GM12878 (cell line): ENCODE measurements at regions not wholly inside any gene's neighbourhood (a gene's known extent, or its start where the extent isn't known, plus 50 kb on each side); places are given as distances from the start of the nearest gene placed in this dataset.

Source experiments
- ATAC-seq: fragments of 200-7000 bp; cut with Tn5 transposase; 3 replicates; pipeline ENCODE4 v1.9.1; 2020; ENCODE audit warnings: mild to moderate bottlenecking, moderate library complexity
- BruUV-seq: library from RNA; stranded (reverse); fragments of 400-500 nt; replicated peaks from 2 replicates; lab custom pipeline; 2021; lab: Mats Ljungman, UMichigan
- CTCF ChIA-PET: fragments of 300-600 bp; sonication (Branson Sonifier 250); formaldehyde crosslinking; extraction: SDS; loops from one replicate; lab custom pipeline; 2021; ENCODE audit warnings: inconsistent platforms; lab: Yijun Ruan, JAX
- POLR2A ChIA-PET: fragments of 350-600 bp; formaldehyde crosslinking; extraction: SDS; loops from one replicate; lab custom pipeline; 2021; ENCODE audit warnings: inconsistent platforms; lab: Charles Lee
- RAD21 ChIA-PET: fragments of 300-600 bp; sonication (Branson Sonifier 250); formaldehyde crosslinking; loops from one replicate; lab custom pipeline; 2023; ENCODE audit warnings: antibody characterized with exemption; ENCODE audit not compliant: unreplicated experiment; lab: Charles Lee
- SMC1A ChIA-PET: fragments of 300-600 bp; sonication (Branson Sonifier 250); formaldehyde crosslinking; loops from one replicate; lab custom pipeline; 2023; ENCODE audit not compliant: unreplicated experiment, uncharacterized antibody; lab: Charles Lee
- DNase-seq: peaks from one replicate; pipeline ENCODE4 v3.0.0-alpha.2; 2011; ENCODE audit warnings: low read depth, low spot score
- FAIRE-seq: peaks from 3 replicates; lab custom pipeline; 2011; peaks lifted over from hg19 to GRCh38; lab: Jason Lieb, UNC
- H2AFZ ChIP-seq: 2 replicates; pipeline ENCODE4 v1.6.0; 2011; ENCODE audit warnings: low read depth, low read length, control low read depth; ENCODE audit not compliant: control insufficient read depth
- H3K27ac ChIP-seq: 2 replicates; pipeline ENCODE4 v1.5.1; 2011; ENCODE audit warnings: control low read depth; ENCODE audit not compliant: control insufficient read depth, insufficient read depth
- H3K27me3 ChIP-seq, 2 experiments: replicated peaks in 1 of 2; 2 replicates each; pipeline versions ENCODE4 v1.6.0 to v1.6.1; 2011; ENCODE audit warnings: low read length in 1 of 2; ENCODE audit not compliant: control insufficient read depth in 2 of 2, insufficient read depth in 2 of 2
- H3K36me3 ChIP-seq, 2 experiments: 2 replicates each; pipeline ENCODE4 v1.5.1; 2011; ENCODE audit warnings: low read length in 1 of 2; ENCODE audit not compliant: control insufficient read depth in 2 of 2, insufficient read depth in 2 of 2
- H3K4me1 ChIP-seq: 2 replicates; pipeline ENCODE4 v1.6.1; 2011; ENCODE audit warnings: mild to moderate bottlenecking, low read length, moderate library complexity, mixed read lengths; ENCODE audit not compliant: control insufficient read depth, insufficient read depth
- H3K4me2 ChIP-seq: 2 replicates; pipeline ENCODE4 v1.6.0; 2011; ENCODE audit warnings: control low read depth; ENCODE audit not compliant: control insufficient read depth, insufficient read depth
- H3K4me3 ChIP-seq: fragments of 200-600 bp; sonication (generic); 2 replicates; pipeline ENCODE4 v1.5.1; 2016
- H3K79me2 ChIP-seq: 2 replicates; pipeline ENCODE4 v1.6.0; 2011; ENCODE audit warnings: low read length; ENCODE audit not compliant: control insufficient read depth, insufficient read depth
- H3K9ac ChIP-seq: 2 replicates; pipeline ENCODE4 v1.8.0; 2011; ENCODE audit warnings: low read length, control low read depth, mixed read lengths; ENCODE audit not compliant: control insufficient read depth, insufficient read depth
- H3K9me3 ChIP-seq: replicated peaks from 3 replicates; pipeline ENCODE4 v1.5.1; 2011; ENCODE audit warnings: mild to moderate bottlenecking, low read length; ENCODE audit not compliant: control insufficient read depth, insufficient read depth
- H4K20me1 ChIP-seq: 2 replicates; pipeline ENCODE4 v1.6.0; 2011; ENCODE audit not compliant: control insufficient read depth, insufficient read depth
- DPF2 ChIP-seq: fragments of 450-650 bp; IDR thresholded peaks from 2 replicates; pipeline ENCODE4 v1.6.1; 2017; ENCODE audit warnings: mild to moderate bottlenecking
- KLF5 ChIP-seq: fragments of 450-650 bp; IDR thresholded peaks from 2 replicates; pipeline ENCODE4 v1.6.1; 2014; ENCODE audit warnings: mild to moderate bottlenecking; ENCODE audit not compliant: partially characterized antibody
- NR2C2 ChIP-seq: IDR thresholded peaks from 2 replicates; pipeline ENCODE4 v1.6.1; 2011; ENCODE audit warnings: borderline replicate concordance, low read depth; ENCODE audit not compliant: control insufficient read depth, insufficient read length
- ZBTB11 ChIP-seq: fragments of 450-650 bp; formaldehyde crosslinking; IDR thresholded peaks from 2 replicates; pipeline ENCODE4 v1.5.0; 2022; ENCODE audit warnings: mild to moderate bottlenecking, missing genetic modification characterization
- WGBS: methylation state at CpG from one replicate; pipeline ENCODE4 v1.1.6; 2016; ENCODE audit warnings: low lambda C conversion rate; ENCODE audit not compliant: insufficient replicate concordance, insufficient coverage; ENCODE audit errors: missing lambda C conversion rate; 5-methylcytosine and 5-hydroxymethylcytosine counted together
- in situ Hi-C: fragments of 300-500 bp; cut with MboI; formaldehyde crosslinking; loops from 9 replicates; pipeline ENCODE4 v1.14.3; 2018; ENCODE audit warnings: mixed read lengths
- intact Hi-C: fragments of 100-400 bp; cut with micrococcal nuclease; formaldehyde crosslinking; loops from one replicate; pipeline ENCODE4 v1.14.2; 2022; ENCODE audit not compliant: unreplicated experiment
- TF ChIP-seq, protein P1 (sequence below): fragments of 450-650 bp; IDR thresholded peaks from 2 replicates; pipeline ENCODE4 v1.6.1; 2017; ENCODE audit warnings: mild to moderate bottlenecking, moderate library complexity
- TF ChIP-seq, protein P2 (sequence below): fragments of 450-650 bp; IDR thresholded peaks from 2 replicates; pipeline ENCODE4 v1.6.1; 2018; ENCODE audit warnings: borderline replicate concordance, mild to moderate bottlenecking; ENCODE audit not compliant: partially characterized antibody

- no peaks in the 10 kb centered on the region for H3K9me3 ChIP-seq
- ATAC-seq (no peak), FAIRE-seq (no peak), DNase-seq (no peak)
- ChIA-PET CTCF (no interaction called here), POLR2A (no interaction called here), SMC1A (interaction anchor here (0.6 kb wide), 1 partner anchor 11 kb away, joined by 3 read pairs; no protein-coding TSS in a partner anchor), RAD21 (no interaction called here)
- H2AFZ ChIP-seq, result no peak overlapping the region
- H3K9ac ChIP-seq, result no peak overlapping the region
- TF ChIP-seq DPF2, result no peak
- no peaks in the 10 kb centered on the region for H3K27me3 ChIP-seq
- no peaks in the 10 kb centered on the region for H3K36me3 ChIP-seq
- H3K4me2 ChIP-seq, result no peak overlapping the region
- H4K20me1 ChIP-seq, result no peaks in the 10 kb centered on the region
- 0% methylated on average over 1 of the region's 1 CpG for WGBS
- in situ Hi-C loops, result no loop called here
- no peak overlapping the region for H3K27ac ChIP-seq
- BruUV-seq, result no TSS peak
- no peaks in the 10 kb centered on the region for H3K4me1 ChIP-seq
- no peak overlapping the region for H3K4me3 ChIP-seq
- no peaks in the 10 kb centered on the region for H3K79me2 ChIP-seq
- intact Hi-C loops, result no loop called here
Observed at GRCh38 chr9:14985419-14985818, 75.2 kb upstream of the FREM1 start.

DNA sequence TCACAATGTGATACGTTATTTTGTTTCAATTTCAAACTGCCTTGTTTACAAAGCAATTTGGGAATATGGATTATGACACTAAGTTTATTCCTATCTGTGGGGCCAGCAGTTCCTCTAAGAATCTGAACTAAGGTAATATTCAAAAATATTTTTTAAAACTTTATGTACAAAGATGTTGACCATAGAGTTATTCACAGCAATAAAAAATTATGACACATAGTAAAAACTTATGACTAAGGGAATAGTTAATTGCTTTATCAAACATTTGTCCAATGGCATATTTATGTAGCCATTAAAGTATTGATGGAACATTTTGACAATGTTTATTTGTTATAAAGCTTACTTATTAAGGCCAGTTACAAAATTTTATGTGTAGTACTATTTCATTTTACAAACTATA, 73.4 kb upstream of the FREM1 start:
- H3K4me2 ChIP-seq, result no peak overlapping the region
- no peak overlapping the region for H3K9ac ChIP-seq
- ATAC-seq, result no peak
- in situ Hi-C loops, result no loop called here
- no TSS peak for BruUV-seq
- TF ChIP-seq NR2C2 (no peak), KLF5 (no peak), ZBTB11 (CRISPR knock-in tag) (no peak)
- TF ChIP-seq, protein P1, sequence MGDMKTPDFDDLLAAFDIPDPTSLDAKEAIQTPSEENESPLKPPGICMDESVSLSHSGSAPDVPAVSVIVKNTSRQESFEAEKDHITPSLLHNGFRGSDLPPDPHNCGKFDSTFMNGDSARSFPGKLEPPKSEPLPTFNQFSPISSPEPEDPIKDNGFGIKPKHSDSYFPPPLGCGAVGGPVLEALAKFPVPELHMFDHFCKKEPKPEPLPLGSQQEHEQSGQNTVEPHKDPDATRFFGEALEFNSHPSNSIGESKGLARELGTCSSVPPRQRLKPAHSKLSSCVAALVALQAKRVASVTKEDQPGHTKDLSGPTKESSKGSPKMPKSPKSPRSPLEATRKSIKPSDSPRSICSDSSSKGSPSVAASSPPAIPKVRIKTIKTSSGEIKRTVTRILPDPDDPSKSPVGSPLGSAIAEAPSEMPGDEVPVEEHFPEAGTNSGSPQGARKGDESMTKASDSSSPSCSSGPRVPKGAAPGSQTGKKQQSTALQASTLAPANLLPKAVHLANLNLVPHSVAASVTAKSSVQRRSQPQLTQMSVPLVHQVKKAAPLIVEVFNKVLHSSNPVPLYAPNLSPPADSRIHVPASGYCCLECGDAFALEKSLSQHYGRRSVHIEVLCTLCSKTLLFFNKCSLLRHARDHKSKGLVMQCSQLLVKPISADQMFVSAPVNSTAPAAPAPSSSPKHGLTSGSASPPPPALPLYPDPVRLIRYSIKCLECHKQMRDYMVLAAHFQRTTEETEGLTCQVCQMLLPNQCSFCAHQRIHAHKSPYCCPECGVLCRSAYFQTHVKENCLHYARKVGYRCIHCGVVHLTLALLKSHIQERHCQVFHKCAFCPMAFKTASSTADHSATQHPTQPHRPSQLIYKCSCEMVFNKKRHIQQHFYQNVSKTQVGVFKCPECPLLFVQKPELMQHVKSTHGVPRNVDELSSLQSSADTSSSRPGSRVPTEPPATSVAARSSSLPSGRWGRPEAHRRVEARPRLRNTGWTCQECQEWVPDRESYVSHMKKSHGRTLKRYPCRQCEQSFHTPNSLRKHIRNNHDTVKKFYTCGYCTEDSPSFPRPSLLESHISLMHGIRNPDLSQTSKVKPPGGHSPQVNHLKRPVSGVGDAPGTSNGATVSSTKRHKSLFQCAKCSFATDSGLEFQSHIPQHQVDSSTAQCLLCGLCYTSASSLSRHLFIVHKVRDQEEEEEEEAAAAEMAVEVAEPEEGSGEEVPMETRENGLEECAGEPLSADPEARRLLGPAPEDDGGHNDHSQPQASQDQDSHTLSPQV, result no peak
- TF ChIP-seq, protein P2, sequence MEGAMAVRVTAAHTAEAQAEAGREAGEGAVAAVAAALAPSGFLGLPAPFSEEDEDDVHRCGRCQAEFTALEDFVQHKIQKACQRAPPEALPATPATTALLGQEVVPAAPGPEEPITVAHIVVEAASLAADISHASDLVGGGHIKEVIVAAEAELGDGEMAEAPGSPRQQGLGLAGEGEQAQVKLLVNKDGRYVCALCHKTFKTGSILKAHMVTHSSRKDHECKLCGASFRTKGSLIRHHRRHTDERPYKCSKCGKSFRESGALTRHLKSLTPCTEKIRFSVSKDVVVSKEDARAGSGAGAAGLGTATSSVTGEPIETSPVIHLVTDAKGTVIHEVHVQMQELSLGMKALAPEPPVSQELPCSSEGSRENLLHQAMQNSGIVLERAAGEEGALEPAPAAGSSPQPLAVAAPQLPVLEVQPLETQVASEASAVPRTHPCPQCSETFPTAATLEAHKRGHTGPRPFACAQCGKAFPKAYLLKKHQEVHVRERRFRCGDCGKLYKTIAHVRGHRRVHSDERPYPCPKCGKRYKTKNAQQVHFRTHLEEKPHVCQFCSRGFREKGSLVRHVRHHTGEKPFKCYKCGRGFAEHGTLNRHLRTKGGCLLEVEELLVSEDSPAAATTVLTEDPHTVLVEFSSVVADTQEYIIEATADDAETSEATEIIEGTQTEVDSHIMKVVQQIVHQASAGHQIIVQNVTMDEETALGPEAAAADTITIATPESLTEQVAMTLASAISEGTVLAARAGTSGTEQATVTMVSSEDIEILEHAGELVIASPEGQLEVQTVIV, result no peak
- TF ChIP-seq, all 136 proteins: peak for 0
- Histone ChIP-seq H3K9me3 (no peaks in the 10 kb centered on the region), H2AFZ (no peak overlapping the region), H3K27ac (no peak overlapping the region), H4K20me1 (no peaks in the 10 kb centered on the region), H3K79me2 (no peaks in the 10 kb centered on the region), H3K27me3 (no peaks in the 10 kb centered on the region), H3K36me3 (no peaks in the 10 kb centered on the region), H3K4me3 (no peak overlapping the region), H3K4me1 (no peaks in the 10 kb centered on the region)
- ChIA-PET CTCF (no interaction called here), SMC1A (no interaction called here), POLR2A (no interaction called here), RAD21 (no interaction called here)
- WGBS, result 0% methylated on average over 1 of the region's 1 CpG
- DNase-seq, result no peak
- intact Hi-C loops, result no loop called here
- FAIRE-seq, result no peak
